GM23248 (cell line): ENCODE measurements at regions not wholly inside any gene's neighbourhood (a gene's known extent, or its start where the extent isn't known, plus 50 kb on each side); places are given as distances from the start of the nearest gene placed in this dataset.
"Not testable (repeated sequence)": the region's sequence is repeated elsewhere in the genome, so short reads cannot be mapped to it uniquely, and the experiment has no call there.

Experiments used
- DNase-seq: peaks from one replicate; pipeline ENCODE4 v3.0.0-alpha.2; 2015
- H2AFZ ChIP-seq: fragments of 200-600 bp; sonication (generic); 2 replicates; pipeline ENCODE4 v1.6.1; 2016; ENCODE audit warnings: antibody characterized with exemption
- H3F3A ChIP-seq: fragments of 200-600 bp; sonication (generic); 2 replicates; pipeline ENCODE4 v1.6.1; 2016; ENCODE audit warnings: mild to moderate bottlenecking, antibody characterized with exemption, mixed run types; ENCODE audit not compliant: insufficient read depth
- H3K27ac ChIP-seq: fragments of 200-600 bp; sonication (generic); 2 replicates; pipeline ENCODE4 v1.5.1; 2016; ENCODE audit warnings: mild to moderate bottlenecking
- H3K27me3 ChIP-seq: fragments of 200-600 bp; sonication (generic); replicated peaks from 2 replicates; pipeline ENCODE4 v1.6.1; 2016; ENCODE audit warnings: mild to moderate bottlenecking; ENCODE audit not compliant: insufficient read depth
- H3K36me3 ChIP-seq: fragments of 200-600 bp; sonication (generic); 2 replicates; pipeline ENCODE4 v1.6.1; 2016; ENCODE audit warnings: low read depth, mild to moderate bottlenecking
- H3K4me1 ChIP-seq: fragments of 200-600 bp; sonication (generic); 2 replicates; pipeline ENCODE4 v1.6.1; 2016; ENCODE audit warnings: mild to moderate bottlenecking; ENCODE audit not compliant: insufficient read depth
- H3K4me2 ChIP-seq: fragments of 200-600 bp; sonication (generic); one replicate; pipeline ENCODE4 v1.6.1; 2016; ENCODE audit warnings: mild to moderate bottlenecking; ENCODE audit not compliant: unreplicated experiment
- H3K4me3 ChIP-seq: fragments of 200-600 bp; sonication (generic); 2 replicates; pipeline ENCODE4 v1.5.1; 2016; ENCODE audit warnings: mild to moderate bottlenecking
- H3K79me2 ChIP-seq: fragments of 200-600 bp; sonication (generic); 2 replicates; pipeline ENCODE4 v1.6.1; 2016; ENCODE audit warnings: mild to moderate bottlenecking; ENCODE audit not compliant: insufficient read depth
- H3K9ac ChIP-seq: fragments of 200-600 bp; sonication (generic); 2 replicates; pipeline ENCODE4 v1.6.1; 2016; ENCODE audit warnings: mild to moderate bottlenecking
- H3K9me2 ChIP-seq: fragments of 200-600 bp; sonication (generic); 2 replicates; pipeline ENCODE4 v1.6.1; 2016; ENCODE audit warnings: mixed run types, mild to moderate bottlenecking, moderate library complexity; ENCODE audit not compliant: insufficient read depth
- H3K9me3 ChIP-seq: fragments of 200-600 bp; sonication (generic); one replicate; pipeline ENCODE4 v1.6.1; 2017; ENCODE audit warnings: low read depth
- H4K20me1 ChIP-seq: fragments of 200-600 bp; sonication (generic); 2 replicates; pipeline ENCODE4 v1.6.0; 2016; ENCODE audit not compliant: insufficient read depth
- EZH2 ChIP-seq: fragments of 200-600 bp; sonication (generic); IDR thresholded peaks from 2 replicates; pipeline ENCODE4 v1.6.1; 2018; ENCODE audit warnings: antibody characterized with exemption, mild to moderate bottlenecking; ENCODE audit not compliant: insufficient read depth, poor library complexity, severe bottlenecking
- EZH2phosphoT487 ChIP-seq: fragments of 200-600 bp; sonication (generic); IDR thresholded peaks from 2 replicates; pipeline ENCODE4 v1.6.1; 2018; ENCODE audit warnings: antibody characterized with exemption, moderate library complexity, mild to moderate bottlenecking, low read depth; ENCODE audit not compliant: insufficient read depth
- WGBS, 2 experiments: methylation state at CpG; one replicate each; pipeline ENCODE4 v1.1.6; 2015 to 2017; ENCODE audit warnings: low lambda C conversion rate in 2 of 2, low coverage in 1 of 2; ENCODE audit errors: missing lambda C conversion rate in 2 of 2; 5-methylcytosine and 5-hydroxymethylcytosine counted together
- in situ Hi-C: fragments of 300-500 bp; cut with MboI; formaldehyde crosslinking; loops from 2 replicates; pipeline ENCODE4 v1.15.0; 2020

- in situ Hi-C loops = no loop called here
Observed at GRCh38 chr6:50404643-50405042, 308.7 kb upstream of the TFAP2D start.

GRCh38 chr6:50410579-50410978 lies 302.7 kb upstream of the TFAP2D start:
- Histone ChIP-seq H3F3A (no peaks in the 10 kb centered on the region), H3K4me2 (no peak overlapping the region), H3K27me3 (no peaks in the 10 kb centered on the region), H4K20me1 (no peaks in the 10 kb centered on the region), H2AFZ (no peak overlapping the region), H3K9ac (no peak overlapping the region), H3K27ac (no peak overlapping the region), H3K79me2 (no peaks in the 10 kb centered on the region), H3K36me3 (no peaks in the 10 kb centered on the region), H3K4me3 (no peak overlapping the region), H3K9me3 (no peaks in the 10 kb centered on the region), H3K9me2 (no peaks in the 10 kb centered on the region), H3K4me1 (no peaks in the 10 kb centered on the region)
- no peak for DNase-seq
- WGBS, 2 experiments = 4 to 5% methylated on average over 1 of the region's 1 CpG
- TF ChIP-seq EZH2 = no peak
- in situ Hi-C loops = no loop called here

More at GRCh38 chr6:50404643-50405042, 308.7 kb upstream of the TFAP2D start:
- Histone ChIP-seq H3K27me3 (no peaks in the 10 kb centered on the region), H3K4me2 (no peak overlapping the region), H3K9ac (no peak overlapping the region), H3K4me1 (no peaks in the 10 kb centered on the region), H3K9me3 (no peaks in the 10 kb centered on the region), H3K36me3 (no peaks in the 10 kb centered on the region), H3K4me3 (no peak overlapping the region), H2AFZ (no peak overlapping the region), H3K79me2 (no peaks in the 10 kb centered on the region), H3K27ac (no peak overlapping the region), H4K20me1 (no peaks in the 10 kb centered on the region), H3F3A (no peaks in the 10 kb centered on the region), H3K9me2 (no peaks in the 10 kb centered on the region)
- 14 to 15% methylated on average over 3 of the region's 3 CpGs for WGBS, 2 experiments
- TF ChIP-seq EZH2 (no peak), EZH2phosphoT487 (no peak)
- no peak for DNase-seq

GRCh38 chr6:50421041-50421440 lies 292.3 kb upstream of the TFAP2D start:
- H4K20me1 ChIP-seq, in situ Hi-C loops, H3K9me2 ChIP-seq, H2AFZ ChIP-seq, H3K4me2 ChIP-seq, H3K36me3 ChIP-seq, H3K4me1 ChIP-seq, H3K79me2 ChIP-seq, DNase-seq, H3F3A ChIP-seq, H3K27ac ChIP-seq, H3K9me3 ChIP-seq, H3K4me3 ChIP-seq, H3K27me3 ChIP-seq, H3K9ac ChIP-seq: not testable (repeated sequence)
- 23 to 31% methylated on average over 8 of the region's 8 CpGs for WGBS, 2 experiments

- Histone ChIP-seq H3K27ac (no peak overlapping the region), H4K20me1 (no peaks in the 10 kb centered on the region), H3K4me3 (no peak overlapping the region), H3K4me1 (no peaks in the 10 kb centered on the region), H3K9me2 (no peaks in the 10 kb centered on the region), H3K4me2 (no peak overlapping the region), H3K36me3 (no peaks in the 10 kb centered on the region), H3F3A (no peaks in the 10 kb centered on the region), H3K79me2 (no peaks in the 10 kb centered on the region), H3K9me3 (no peaks in the 10 kb centered on the region), H3K27me3 (no peaks in the 10 kb centered on the region), H3K9ac (no peak overlapping the region), H2AFZ (no peak overlapping the region)
- 32 to 35% methylated on average over 4 of the region's 4 CpGs for WGBS, 2 experiments
- TF ChIP-seq EZH2 (no peak), EZH2phosphoT487 (no peak)
- no peak for DNase-seq
- in situ Hi-C loops = no loop called here
Observed at GRCh38 chr6:50427267-50427666, 286.1 kb upstream of the TFAP2D start.

- H3K4me1 ChIP-seq = no peaks in the 10 kb centered on the region
- no peaks in the 10 kb centered on the region for H3K9me2 ChIP-seq
- no peak overlapping the region for H3K4me3 ChIP-seq
- no peak for TF ChIP-seq EZH2phosphoT487
- TF ChIP-seq EZH2 = no peak
- WGBS, 2 experiments = 4 to 6% methylated on average over 1 of the region's 1 CpG
- no peak overlapping the region for H2AFZ ChIP-seq
- in situ Hi-C loops = no loop called here
- no peaks in the 10 kb centered on the region for H3K36me3 ChIP-seq
- no peak overlapping the region for H3K27ac ChIP-seq
- H3F3A ChIP-seq = no peaks in the 10 kb centered on the region
- H3K9ac ChIP-seq = no peak overlapping the region
- H3K79me2 ChIP-seq = no peaks in the 10 kb centered on the region
- no peak overlapping the region for H3K4me2 ChIP-seq
- DNase-seq = no peak
- no peaks in the 10 kb centered on the region for H3K27me3 ChIP-seq
- H3K9me3 ChIP-seq = no peaks in the 10 kb centered on the region
- no peaks in the 10 kb centered on the region for H4K20me1 ChIP-seq
Observed at GRCh38 chr6:50437901-50438300, 275.4 kb upstream of the TFAP2D start.
